ENCODE measurements at regions not wholly inside any gene's neighbourhood (a gene's known extent, or its start where the extent isn't known, plus 50 kb on each side); places are given as distances from the start of the nearest gene placed in this dataset.

GRCh38 chr4:52292245-52292644 lies 241.1 kb downstream of the SPATA18 start:
- no peak for TF ChIP-seq CTCF (IDR thresholded peaks at IDR 0.05; ENCODE audit: borderline replicate concordance, extremely low read depth, low read length, poor library complexity, severe bottlenecking)
- TF ChIP-seq EZH2 (IDR thresholded peaks at IDR 0.05; ENCODE audit: borderline replicate concordance, low read depth, low read length, severe bottlenecking), result no peak

Measured in DND-41 (cell line).